ENCODE measurements at regions not wholly inside any gene's neighbourhood (a gene's known extent, or its start where the extent isn't known, plus 50 kb on each side); places are given as distances from the start of the nearest gene placed in this dataset.

- TF ChIP-seq, protein P1, sequence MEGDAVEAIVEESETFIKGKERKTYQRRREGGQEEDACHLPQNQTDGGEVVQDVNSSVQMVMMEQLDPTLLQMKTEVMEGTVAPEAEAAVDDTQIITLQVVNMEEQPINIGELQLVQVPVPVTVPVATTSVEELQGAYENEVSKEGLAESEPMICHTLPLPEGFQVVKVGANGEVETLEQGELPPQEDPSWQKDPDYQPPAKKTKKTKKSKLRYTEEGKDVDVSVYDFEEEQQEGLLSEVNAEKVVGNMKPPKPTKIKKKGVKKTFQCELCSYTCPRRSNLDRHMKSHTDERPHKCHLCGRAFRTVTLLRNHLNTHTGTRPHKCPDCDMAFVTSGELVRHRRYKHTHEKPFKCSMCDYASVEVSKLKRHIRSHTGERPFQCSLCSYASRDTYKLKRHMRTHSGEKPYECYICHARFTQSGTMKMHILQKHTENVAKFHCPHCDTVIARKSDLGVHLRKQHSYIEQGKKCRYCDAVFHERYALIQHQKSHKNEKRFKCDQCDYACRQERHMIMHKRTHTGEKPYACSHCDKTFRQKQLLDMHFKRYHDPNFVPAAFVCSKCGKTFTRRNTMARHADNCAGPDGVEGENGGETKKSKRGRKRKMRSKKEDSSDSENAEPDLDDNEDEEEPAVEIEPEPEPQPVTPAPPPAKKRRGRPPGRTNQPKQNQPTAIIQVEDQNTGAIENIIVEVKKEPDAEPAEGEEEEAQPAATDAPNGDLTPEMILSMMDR (IDR thresholded peaks at IDR 0.05), result no peak
- no peak for TF ChIP-seq POLR2A (IDR thresholded peaks at IDR 0.05)
These were observed 57.3 kb upstream of the OSTN start for GRCh38 chr3:191141728-191142127.

Data from thyroid gland (tissue), 4 donors.